ENCODE measurements at regions not wholly inside any gene's neighbourhood (a gene's known extent, or its start where the extent isn't known, plus 50 kb on each side); places are given as distances from the start of the nearest gene placed in this dataset.

DNA sequence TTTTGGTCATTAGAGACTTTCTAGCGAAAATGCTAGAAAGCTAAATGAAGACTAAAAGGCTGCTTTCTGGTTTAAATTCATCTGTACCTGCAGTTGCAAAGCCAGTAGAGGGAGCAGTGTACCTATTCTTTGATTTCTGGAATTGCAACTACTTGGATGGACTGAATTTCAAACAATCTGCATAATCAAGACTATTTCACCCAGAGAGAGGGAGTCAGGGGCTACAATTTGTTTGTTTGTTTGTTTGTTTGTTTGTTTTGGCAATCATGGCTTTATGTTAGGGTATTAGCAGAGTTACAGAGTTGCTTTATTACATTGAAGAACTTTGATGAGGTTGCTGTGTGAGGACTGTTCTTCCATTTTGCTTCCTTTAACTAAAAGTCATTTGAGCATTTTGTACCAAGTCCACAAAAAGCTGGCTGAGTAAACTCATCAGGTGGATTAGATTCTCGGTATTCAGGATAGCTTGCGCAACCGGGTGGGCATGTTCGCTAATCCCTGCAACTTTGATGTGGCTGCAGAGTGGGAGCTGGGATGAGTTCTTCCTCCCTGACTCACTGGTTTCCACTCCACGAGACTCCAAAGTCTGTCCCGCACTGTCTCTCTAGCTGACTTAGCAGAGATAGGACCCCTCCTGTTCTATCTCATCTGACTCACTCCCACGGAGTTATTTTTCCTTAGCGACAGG lies 80.0 kb upstream of the TUT7 start:
- no peaks in the 10 kb centered on the region for H3K27me3 ChIP-seq (ENCODE audit: insufficient read depth)
- H3K27ac ChIP-seq (ENCODE audit: low read depth in 2 of 2, low read length in 1 of 2), result no peak overlapping the region
- H3K4me2 ChIP-seq, result 0 out of 2 replicates have a peak overlapping the region, but pooled peaks have one; percentile 25
- CTCF ChIA-PET, result interaction anchor here (0.6 to 4.0 kb wide), 52 partner anchors 8 to 1379 kb away, joined by 3 to 56 read pairs (median 4); no protein-coding TSS in a partner anchor
- peak overlapping the region; percentile 31; the same call in 1 of the 2 replicates for H2AFZ ChIP-seq (ENCODE audit: low read depth)
- no peaks in the 10 kb centered on the region for H3K9me2 ChIP-seq
- H3K36me3 ChIP-seq (replicated peaks in 1 of 2; ENCODE audit: control insufficient read depth in 1 of 2, insufficient read depth in 2 of 2, low read length in 1 of 2), result no peaks in the 10 kb centered on the region
- H3K9ac ChIP-seq, result no peak overlapping the region
- no peaks in the 10 kb centered on the region for H3F3A ChIP-seq (replicated peaks; ENCODE audit: insufficient read depth)
- H4K20me1 ChIP-seq (ENCODE audit: insufficient read depth), result no peaks in the 10 kb centered on the region
- WGBS (ENCODE audit: low lambda C conversion rate), result 44% methylated on average over 9 of the region's 9 CpGs
- POLR2A ChIA-PET, result no interaction called here
- H3K79me2 ChIP-seq (ENCODE audit: insufficient read depth), result no peaks in the 10 kb centered on the region
- H3K9me3 ChIP-seq, result no peaks in the 10 kb centered on the region
- no peaks in the 10 kb centered on the region for H3K4me1 ChIP-seq (ENCODE audit: control insufficient read depth in 1 of 2, insufficient read depth in 2 of 2, low read depth in 1 of 2, low read length in 1 of 2)
- DNase-seq, result peak; percentile 56
- no peak overlapping the region; a peak in 1 of 4 replicates for H3K4me3 ChIP-seq (ENCODE audit: low read depth in 2 of 2, low read length in 1 of 2)
- TF ChIP-seq TCF12 (IDR thresholded peaks at IDR 0.05) (peak; percentile 20; the same call in 1 of the 2 replicates), RFX5 (IDR thresholded peaks at IDR 0.05; ENCODE audit: low read length) (no peak), MEF2A (IDR thresholded peaks at IDR 0.05; ENCODE audit: borderline replicate concordance, low read depth) (no peak), RAD21 (IDR thresholded peaks at IDR 0.05; ENCODE audit: low read length) (peak; percentile 91), JUND (IDR thresholded peaks at IDR 0.05) (no peak; the same call in 1 of the 2 replicates), EP300 (IDR thresholded peaks at IDR 0.05; ENCODE audit: borderline replicate concordance in 1 of 2, low read depth in 1 of 2, low read length in 1 of 2) (no peak), MXI1 (IDR thresholded peaks at IDR 0.05; ENCODE audit: low read depth, low read length) (no peak), TAF1 (IDR thresholded peaks at IDR 0.05; ENCODE audit: borderline replicate concordance, low read depth, low read length) (no peak), RCOR1 (IDR thresholded peaks at IDR 0.05; ENCODE audit: low read length) (0 out of 2 replicates have a peak, but pooled peaks have one; percentile 13), TEAD4 (IDR thresholded peaks at IDR 0.05; ENCODE audit: borderline replicate concordance, insufficient read depth) (no peak), REST (IDR thresholded peaks at IDR 0.05; ENCODE audit: low read depth, low read length) (no peak), CHD2 (IDR thresholded peaks at IDR 0.05; ENCODE audit: low read length, partially characterized antibody) (no peak), FOXJ3 (CRISPR knock-in tag; IDR thresholded peaks at IDR 0.05) (no peak), YY1 (IDR thresholded peaks at IDR 0.05; ENCODE audit: low read depth) (no peak), USF2 (IDR thresholded peaks at IDR 0.05; ENCODE audit: borderline replicate concordance, low read depth, low read length) (no peak), NFIC (IDR thresholded peaks at IDR 0.05; ENCODE audit: borderline replicate concordance) (no peak), EZH2phosphoT487 (IDR thresholded peaks at IDR 0.05; ENCODE audit: borderline replicate concordance, low read depth) (no peak), FOSL2 (IDR thresholded peaks at IDR 0.05; ENCODE audit: borderline replicate concordance, low read depth) (peak; percentile 38), ELF1 (IDR thresholded peaks at IDR 0.05) (no peak)
- TF ChIP-seq, protein P1, sequence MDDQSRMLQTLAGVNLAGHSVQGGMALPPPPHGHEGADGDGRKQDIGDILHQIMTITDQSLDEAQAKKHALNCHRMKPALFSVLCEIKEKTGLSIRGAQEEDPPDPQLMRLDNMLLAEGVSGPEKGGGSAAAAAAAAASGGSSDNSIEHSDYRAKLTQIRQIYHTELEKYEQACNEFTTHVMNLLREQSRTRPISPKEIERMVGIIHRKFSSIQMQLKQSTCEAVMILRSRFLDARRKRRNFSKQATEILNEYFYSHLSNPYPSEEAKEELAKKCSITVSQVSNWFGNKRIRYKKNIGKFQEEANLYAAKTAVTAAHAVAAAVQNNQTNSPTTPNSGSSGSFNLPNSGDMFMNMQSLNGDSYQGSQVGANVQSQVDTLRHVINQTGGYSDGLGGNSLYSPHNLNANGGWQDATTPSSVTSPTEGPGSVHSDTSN (IDR thresholded peaks at IDR 0.05), result no peak
- TF ChIP-seq, protein P2, sequence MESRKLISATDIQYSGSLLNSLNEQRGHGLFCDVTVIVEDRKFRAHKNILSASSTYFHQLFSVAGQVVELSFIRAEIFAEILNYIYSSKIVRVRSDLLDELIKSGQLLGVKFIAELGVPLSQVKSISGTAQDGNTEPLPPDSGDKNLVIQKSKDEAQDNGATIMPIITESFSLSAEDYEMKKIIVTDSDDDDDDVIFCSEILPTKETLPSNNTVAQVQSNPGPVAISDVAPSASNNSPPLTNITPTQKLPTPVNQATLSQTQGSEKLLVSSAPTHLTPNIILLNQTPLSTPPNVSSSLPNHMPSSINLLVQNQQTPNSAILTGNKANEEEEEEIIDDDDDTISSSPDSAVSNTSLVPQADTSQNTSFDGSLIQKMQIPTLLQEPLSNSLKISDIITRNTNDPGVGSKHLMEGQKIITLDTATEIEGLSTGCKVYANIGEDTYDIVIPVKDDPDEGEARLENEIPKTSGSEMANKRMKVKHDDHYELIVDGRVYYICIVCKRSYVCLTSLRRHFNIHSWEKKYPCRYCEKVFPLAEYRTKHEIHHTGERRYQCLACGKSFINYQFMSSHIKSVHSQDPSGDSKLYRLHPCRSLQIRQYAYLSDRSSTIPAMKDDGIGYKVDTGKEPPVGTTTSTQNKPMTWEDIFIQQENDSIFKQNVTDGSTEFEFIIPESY (IDR thresholded peaks at IDR 0.05; ENCODE audit: borderline replicate concordance, low read depth), result no peak
- TF ChIP-seq, protein P3, sequence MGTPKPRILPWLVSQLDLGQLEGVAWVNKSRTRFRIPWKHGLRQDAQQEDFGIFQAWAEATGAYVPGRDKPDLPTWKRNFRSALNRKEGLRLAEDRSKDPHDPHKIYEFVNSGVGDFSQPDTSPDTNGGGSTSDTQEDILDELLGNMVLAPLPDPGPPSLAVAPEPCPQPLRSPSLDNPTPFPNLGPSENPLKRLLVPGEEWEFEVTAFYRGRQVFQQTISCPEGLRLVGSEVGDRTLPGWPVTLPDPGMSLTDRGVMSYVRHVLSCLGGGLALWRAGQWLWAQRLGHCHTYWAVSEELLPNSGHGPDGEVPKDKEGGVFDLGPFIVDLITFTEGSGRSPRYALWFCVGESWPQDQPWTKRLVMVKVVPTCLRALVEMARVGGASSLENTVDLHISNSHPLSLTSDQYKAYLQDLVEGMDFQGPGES (IDR thresholded peaks at IDR 0.05; ENCODE audit: low read depth, low read length), result no peak
- TF ChIP-seq, protein P4, sequence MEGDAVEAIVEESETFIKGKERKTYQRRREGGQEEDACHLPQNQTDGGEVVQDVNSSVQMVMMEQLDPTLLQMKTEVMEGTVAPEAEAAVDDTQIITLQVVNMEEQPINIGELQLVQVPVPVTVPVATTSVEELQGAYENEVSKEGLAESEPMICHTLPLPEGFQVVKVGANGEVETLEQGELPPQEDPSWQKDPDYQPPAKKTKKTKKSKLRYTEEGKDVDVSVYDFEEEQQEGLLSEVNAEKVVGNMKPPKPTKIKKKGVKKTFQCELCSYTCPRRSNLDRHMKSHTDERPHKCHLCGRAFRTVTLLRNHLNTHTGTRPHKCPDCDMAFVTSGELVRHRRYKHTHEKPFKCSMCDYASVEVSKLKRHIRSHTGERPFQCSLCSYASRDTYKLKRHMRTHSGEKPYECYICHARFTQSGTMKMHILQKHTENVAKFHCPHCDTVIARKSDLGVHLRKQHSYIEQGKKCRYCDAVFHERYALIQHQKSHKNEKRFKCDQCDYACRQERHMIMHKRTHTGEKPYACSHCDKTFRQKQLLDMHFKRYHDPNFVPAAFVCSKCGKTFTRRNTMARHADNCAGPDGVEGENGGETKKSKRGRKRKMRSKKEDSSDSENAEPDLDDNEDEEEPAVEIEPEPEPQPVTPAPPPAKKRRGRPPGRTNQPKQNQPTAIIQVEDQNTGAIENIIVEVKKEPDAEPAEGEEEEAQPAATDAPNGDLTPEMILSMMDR (IDR thresholded peaks at IDR 0.05), result peak; percentile 92

Data from SK-N-SH (cell line).